Activated T-cell treated with anti-CD3 and anti-CD28 coated beads, Interleukin-2, amount 50 U/mL, for 48 hours (primary cell): ENCODE measurements at regions not wholly inside any gene's neighbourhood (a gene's known extent, or its start where the extent isn't known, plus 50 kb on each side); places are given as distances from the start of the nearest gene placed in this dataset.
"Not testable (repeated sequence)": the region's sequence is repeated elsewhere in the genome, so short reads cannot be mapped to it uniquely, and the experiment has no call there.

Experiments used
- DNase-seq, 2 experiments: peaks; one replicate each; pipeline ENCODE4 v3.0.0-alpha.2; 2020

DNA sequence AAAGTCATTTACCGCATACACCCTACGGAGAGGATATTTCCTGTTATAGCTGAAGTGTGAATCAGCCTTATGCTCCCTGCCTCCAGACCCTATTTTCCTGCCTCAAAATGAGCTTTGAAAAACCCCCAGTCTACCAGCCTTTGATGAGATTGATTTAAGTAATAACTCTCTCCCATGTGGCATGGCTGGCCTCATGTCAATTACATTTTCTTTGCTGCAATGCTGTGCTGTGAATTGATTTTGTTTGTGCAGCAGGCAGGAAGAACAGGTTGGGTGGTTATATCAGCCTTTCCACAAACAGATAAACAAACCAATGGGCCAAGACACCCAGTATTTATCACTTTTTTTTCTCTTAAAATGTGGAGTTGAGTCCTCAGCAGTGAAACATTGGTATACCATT, 1105.5 kb upstream of the TMEM132C start:
- DNase-seq = no peak

GRCh38 chr12:127162307-127162706, 1104.7 kb upstream of the TMEM132C start:
- DNase-seq = no peak

GRCh38 chr12:127162902-127163301, 1104.1 kb upstream of the TMEM132C start:
- DNase-seq = peak; percentile 33 to 41

DNA sequence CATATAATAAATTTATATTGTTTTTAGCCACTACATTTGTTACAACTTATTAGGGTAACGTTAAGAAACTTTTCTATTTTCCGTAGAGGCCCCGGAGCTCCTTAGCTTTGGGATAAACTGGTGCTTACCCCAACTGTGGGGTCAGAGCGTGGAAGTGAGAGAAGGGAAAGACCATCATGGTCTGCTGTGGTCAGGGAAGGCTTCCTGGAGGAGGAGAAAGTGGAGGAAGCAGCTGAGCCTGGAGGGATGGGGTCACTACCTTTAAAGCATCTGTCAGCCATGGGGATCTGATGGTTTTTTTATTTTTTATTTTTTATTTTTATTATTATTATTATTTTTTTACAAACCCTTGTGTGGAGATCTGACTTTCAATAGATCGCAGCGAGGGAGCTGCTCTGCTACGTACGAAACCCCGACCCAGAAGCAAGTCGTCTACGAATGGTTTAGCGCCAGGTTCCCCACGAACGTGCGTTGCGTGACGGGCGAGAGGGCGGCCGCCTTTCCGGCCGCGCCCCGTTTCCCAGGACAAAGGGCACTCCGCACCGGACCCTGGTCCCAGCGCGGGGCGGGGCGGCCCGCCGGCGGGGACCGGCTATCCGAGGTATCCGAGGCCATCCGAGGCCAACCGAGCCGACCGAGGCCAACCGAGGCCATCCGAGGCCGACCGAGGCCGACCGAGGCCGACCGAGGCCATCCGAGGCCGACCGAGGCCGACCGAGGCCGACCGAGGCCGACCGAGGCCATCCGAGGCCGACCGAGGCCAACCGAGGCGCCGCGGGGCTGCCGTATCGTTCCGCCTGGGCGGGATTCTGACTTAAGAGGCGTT, 1101.2 kb upstream of the TMEM132C start:
- peak; percentile 86 to 90 for DNase-seq

DNA sequence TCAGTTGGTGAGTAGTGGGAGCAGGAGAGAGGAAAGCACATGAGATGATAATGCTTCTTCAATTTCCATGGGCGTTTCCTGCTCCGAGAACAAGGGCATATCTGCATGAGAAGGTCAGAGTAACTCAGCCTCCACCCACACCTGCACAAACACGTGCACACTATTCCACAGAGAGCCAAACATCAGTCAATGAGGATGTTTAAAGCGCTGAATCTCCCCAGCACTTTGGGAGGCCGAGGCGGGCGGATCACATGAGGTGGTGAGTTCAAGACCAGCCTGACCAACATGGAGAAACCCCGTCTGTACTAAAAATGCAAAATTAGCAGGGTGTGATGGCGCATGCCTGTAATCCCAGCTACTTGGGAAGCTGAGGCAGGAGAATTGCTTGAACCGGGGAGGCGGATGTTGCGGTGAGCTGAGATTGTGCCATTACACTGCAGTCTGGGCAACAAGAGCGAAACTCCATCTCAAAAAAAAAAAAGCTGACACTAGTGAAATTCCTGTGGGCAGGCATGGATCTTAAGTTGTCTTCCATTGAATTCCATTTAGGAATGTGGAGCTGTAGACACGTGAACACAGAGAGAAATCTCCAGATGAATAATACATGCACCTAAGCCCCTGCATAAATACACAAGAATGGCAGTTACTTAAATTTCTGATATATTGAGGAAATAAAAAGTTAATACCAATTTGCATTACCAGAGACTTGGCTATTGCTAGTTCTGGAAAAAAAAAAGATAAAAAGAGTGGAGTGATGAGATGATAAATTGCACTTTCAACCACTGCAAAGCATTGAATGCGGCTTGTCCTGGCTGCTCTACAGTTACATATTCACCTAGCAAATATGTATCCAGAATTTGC, 1097.4 kb upstream of the TMEM132C start:
- DNase-seq = no peak

GRCh38 chr12:127170226-127171180, 1096.5 kb upstream of the TMEM132C start:
- no peak for DNase-seq

DNA sequence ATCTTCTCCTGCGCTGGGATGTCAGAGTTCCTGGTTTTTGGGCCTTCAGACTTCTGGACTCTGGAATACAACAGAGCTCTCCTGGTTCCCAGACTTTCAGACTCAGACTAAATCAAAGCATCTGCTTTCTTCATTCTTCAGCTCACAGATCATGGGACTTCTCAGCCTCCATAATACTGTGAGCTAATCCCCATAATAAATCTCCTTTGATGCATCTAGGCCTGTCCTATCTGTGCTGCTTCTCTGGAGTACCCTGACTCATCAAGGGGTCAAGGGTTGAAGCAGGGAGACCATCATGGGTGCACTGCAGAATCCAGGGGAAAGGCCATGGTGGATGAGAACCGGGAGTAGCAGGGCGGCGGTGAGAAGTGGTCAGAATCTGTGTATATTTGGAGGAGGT, 1094.1 kb upstream of the TMEM132C start:
- DNase-seq = no peak

- not testable (repeated sequence) for DNase-seq
Measured at GRCh38 chr12:127173971-127174370, 1093.0 kb upstream of the TMEM132C start.

GRCh38 chr12:127174881-127175280, 1092.1 kb upstream of the TMEM132C start:
- DNase-seq = no peak

- DNase-seq = no peak
Measured at GRCh38 chr12:127175361-127175760, 1091.6 kb upstream of the TMEM132C start.

DNA sequence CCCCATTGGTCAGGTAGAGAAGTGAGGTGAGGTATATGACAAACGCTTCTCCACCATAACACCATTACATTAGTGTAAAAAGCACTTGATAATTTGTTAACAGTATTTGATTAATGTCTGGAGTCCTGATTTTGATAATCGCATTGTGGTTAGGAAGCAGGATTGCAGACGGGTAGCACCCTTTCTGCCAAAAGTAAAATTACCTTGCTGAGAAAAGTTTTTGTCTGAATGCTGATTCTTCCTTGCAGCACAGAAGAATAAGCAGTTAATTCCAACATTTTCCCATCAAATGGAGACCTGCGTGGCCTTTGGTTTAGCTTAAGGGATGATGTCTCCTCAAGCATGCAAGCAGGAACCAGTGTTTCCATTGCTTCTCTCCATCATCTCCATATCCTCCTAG, 1090.2 kb upstream of the TMEM132C start:
- DNase-seq = no peak

DNA sequence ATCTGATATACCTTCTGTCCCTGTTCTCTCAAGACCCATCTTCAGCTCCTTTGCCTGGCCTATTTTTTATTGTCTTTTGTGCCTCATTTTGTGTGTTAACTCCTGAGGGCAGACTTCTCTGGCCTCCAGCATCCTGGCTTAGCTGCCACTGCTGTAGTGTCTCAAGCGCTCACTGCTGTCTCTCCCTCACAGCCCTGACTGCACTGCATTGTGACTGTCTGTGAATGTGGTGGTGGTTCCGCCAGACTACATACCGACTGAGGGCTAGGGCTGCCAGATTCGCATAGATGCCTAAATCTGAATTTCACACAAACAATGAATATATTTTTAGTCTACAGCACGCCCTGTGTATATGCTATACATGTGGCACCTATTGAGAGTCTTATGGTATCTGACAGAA, 1088.9 kb upstream of the TMEM132C start:
- DNase-seq = no peak

DNA sequence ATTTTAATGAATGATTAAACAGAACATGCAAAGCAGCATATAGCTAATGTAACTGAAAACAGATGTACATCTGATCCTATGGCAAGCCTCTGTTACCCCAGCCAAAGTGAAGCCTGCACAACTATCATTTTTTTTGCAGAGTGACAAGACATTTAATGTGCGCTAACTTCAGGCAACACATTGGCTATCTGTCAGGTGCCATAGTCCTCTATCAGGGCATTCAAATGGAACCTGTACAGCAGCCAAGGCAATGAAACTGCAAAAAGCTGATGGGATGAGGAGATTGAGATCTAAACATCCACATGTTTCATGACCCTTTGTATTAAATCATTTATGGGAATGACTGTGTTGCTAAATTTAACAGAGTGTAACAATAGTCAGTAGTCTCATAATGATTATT, 1088.5 kb upstream of the TMEM132C start:
- DNase-seq = no peak

DNA sequence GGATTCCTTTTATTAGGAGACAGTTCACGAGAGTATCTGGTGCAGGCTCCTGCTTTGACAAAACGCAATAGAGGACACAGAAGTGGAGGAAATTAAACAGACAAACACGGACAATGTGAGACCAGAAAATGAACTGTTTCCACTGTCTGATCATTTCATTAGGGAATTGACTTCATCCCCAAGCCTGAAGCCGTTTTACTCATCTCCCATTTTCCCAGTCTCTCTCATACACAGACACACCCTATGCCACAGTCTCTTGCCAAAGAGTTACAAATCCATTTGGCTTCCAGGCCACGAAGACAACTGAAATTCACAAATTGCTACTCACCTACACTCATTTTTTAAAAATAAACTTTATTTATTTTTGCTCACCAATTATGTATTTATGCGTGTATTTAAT, 1087.8 kb upstream of the TMEM132C start:
- DNase-seq = no peak

DNA sequence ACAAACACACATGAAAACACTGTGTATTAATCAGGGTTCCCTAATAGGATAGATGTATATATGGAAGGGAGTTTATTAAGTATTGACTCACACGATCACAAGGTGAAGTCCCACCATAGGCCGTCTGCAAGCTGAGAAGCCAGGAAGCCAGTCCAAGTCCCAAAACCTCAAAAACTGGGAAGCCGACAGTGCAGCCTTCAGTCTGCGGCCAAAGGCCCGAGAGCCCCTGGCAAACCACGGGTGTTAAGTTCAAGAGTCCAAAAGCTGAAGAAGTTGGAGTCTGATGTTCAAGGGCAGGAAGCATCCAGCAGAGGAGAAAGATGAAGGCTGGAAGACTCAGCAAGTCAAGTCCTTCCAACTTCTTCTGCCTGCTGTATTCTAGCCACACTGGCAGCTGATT, 1085.0 kb upstream of the TMEM132C start:
- DNase-seq = no peak

DNA sequence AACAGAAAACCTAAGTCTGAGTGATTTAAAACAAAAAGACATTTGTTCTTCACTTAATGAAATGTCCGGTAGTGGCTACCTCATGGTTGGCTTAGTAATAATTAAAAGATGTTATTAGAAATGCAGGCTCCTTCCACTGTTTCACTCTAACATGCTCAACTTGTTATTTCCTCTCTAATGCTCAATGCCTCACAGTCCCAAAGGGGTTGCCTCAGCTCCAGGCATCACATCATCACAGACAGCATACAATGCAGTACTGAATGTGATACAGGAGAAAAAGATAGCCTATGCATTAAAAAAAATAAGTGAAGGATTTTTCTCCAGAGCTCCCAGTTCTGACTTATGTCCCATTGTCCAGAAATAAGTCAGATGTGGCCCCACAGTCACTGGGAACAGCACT, 1077.0 kb upstream of the TMEM132C start:
- no peak for DNase-seq

- no peak for DNase-seq
Measured at GRCh38 chr12:127191129-127191528, 1075.8 kb upstream of the TMEM132C start.

DNA sequence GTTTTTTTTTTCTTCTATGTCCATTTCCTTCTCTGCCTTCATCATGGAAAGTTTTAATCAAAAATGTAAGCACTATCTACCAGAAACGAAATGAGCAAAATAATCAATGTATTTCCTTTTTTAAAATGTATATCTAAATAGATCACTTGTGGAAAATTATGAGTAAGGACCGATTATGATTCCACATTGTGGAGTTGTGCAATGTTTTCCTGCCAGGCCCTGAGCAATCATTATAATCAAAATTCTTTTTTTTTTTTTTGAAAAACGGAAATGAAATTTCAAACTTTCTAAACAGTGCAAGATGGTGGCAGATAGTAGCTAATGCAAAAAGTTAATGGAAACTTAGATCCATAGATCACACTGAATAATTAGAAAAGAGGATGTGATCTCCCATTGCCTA, 1074.6 kb upstream of the TMEM132C start:
- no peak for DNase-seq

GRCh38 chr12:127193341-127193740, 1073.6 kb upstream of the TMEM132C start:
- DNase-seq = no peak

- no peak for DNase-seq
Measured at GRCh38 chr12:127194176-127194575, 1072.8 kb upstream of the TMEM132C start.

GRCh38 chr12:127205781-127206555, 1061.0 kb upstream of the TMEM132C start:
- DNase-seq = no peak

GRCh38 chr12:127209318-127209717, 1057.7 kb upstream of the TMEM132C start:
- no peak for DNase-seq
